ENCODE measurements at regions not wholly inside any gene's neighbourhood (a gene's known extent, or its start where the extent isn't known, plus 50 kb on each side); places are given as distances from the start of the nearest gene placed in this dataset.
"Not testable (repeated sequence)": the region's sequence is repeated elsewhere in the genome, so short reads cannot be mapped to it uniquely, and the experiment has no call there.

DNA sequence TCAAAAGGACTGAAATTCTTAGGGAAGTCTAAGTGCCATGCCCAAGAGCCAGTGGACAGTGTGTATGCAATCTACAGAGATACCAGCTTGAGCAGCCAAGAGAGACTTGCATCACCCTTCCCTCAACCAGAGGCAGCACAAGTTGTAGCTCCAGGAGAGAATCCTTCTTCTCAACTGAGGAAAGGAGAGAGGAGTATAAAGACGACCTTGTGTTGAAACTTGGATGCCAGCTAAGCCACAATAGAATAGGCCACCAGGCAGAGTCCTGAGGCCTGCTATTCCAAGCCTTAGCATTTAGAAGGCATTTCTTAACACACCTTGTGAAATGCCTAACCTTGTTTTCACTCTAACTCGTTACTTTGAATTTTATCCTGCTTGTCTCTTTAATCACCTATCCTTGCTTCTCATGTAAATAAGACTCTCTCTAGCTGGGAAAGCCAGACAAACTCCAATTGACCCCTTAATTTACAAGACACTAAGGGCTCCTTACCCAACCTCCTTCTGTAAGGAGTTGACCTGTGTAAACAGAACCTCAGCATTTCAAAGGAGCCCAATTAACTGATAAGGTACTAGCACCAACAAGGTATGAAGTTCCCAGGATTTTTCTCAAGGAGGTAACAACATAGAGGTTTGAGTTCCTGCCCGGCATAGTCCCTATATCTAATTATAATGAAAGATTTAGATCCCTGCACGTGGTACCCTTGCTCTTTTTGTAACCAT is 738.8 kb downstream of the AMY1C start:
- DNase-seq = no peak

GRCh38 chr1:104526158-104526795 is 776.6 kb downstream of the AMY1C start:
- DNase-seq = no peak

- DNase-seq = no peak
Measured at GRCh38 chr1:104531990-104532389, 782.3 kb downstream of the AMY1C start.

GRCh38 chr1:104574620-104575019 is 824.9 kb downstream of the AMY1C start:
- no peak for DNase-seq

GRCh38 chr1:104592926-104593325 is 843.2 kb downstream of the AMY1C start:
- DNase-seq = no peak

DNA sequence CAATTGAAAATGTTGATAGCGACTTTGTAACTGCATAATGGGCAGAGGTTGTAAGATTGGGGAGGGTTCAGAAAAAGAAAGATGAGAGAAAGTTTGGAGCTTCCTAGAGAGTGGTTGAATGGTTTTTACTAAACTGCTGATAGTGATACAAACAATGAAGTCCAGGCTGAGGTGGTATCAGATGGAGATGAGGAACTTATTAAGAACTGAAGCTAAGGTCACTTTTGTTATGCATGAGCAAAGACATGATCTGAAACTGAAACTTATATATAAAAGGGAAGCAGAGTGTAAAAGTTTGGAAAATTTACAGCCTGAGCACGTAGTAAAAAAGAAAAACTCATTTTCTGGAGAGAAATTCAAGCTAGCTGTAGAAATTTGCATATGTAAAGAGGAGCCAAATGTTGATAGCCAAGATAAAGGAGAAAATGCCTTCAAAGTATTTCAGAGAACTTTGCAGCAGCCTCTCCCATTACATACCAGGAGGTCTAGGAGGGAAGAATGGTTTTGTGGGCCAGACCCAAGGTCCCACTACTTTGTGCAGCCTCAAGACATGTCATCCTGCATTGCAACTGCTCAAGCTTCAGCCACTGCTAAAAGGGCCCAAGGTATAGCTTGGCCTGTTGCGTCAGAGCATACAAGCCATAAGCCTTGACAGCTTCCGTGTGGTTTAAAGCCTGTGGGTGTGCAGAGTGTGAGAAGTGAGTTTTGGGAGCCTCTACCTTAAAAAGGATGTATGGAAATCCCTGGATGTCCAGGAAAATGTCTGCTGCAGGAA is 843.9 kb downstream of the AMY1C start:
- DNase-seq = no peak

DNA sequence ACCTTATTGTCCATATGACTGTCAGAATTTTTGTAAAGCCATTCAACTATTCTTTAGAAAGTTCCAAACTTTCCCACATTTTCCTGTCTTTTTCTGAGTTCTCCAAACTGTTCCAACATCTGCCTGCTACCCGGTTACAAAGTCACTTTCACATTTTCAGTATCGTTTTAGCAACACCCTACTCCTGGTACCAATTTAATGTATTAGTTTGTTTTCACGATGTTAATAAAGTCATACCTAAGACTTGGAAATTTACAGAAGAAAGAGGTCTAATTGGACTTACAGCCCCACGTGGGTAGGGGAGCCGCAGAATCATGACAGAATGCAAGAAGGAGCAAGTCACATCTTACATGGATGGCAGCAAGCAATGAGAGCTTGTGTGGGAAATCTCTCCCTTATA is 867.8 kb downstream of the AMY1C start:
- DNase-seq = no peak

DNA sequence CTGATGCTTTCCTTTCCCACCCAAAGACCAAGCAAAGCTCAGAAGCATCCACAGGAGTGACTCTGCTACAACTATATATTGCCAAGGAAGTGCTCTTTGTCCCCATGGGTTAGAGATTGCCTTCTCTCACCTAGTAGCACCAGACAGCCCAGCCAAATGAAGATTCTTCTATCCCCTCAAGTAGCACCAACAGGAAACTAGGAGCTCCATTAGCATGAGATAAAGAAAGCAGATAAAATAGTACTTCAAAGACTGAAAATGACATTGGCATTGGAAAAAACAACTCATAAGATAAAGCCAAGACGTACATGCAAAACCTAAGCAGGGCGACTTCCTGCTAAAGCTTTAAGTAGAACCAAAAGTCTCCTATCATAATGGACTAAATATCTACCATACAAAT is 871.5 kb downstream of the AMY1C start:
- no peak for DNase-seq

- DNase-seq = no peak
Measured at GRCh38 chr1:104624538-104624937, 874.8 kb downstream of the AMY1C start.

- DNase-seq = no peak
Measured at GRCh38 chr1:104629589-104629988, 879.9 kb downstream of the AMY1C start.

GRCh38 chr1:104630567-104631149 is 881.0 kb downstream of the AMY1C start:
- no peak for DNase-seq

DNA sequence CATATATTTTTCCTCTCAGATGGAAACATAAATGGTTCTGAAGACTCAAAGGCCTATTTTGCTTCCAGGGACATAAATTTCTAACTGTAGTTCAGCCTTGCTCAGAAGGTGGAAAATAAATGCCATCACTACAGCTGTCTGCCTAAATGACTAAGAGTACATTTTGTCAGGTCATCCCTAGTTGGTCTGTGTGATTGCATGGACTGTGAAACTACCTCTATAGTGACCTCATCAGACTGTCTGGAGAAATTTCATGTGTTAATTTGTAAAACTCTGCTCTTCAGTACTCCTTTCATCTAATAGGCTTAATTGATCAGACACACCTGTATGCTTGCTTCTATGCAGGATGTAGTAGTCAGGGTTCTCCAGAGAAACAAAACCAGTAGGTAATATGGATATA is 886.9 kb downstream of the AMY1C start:
- no peak for DNase-seq

DNA sequence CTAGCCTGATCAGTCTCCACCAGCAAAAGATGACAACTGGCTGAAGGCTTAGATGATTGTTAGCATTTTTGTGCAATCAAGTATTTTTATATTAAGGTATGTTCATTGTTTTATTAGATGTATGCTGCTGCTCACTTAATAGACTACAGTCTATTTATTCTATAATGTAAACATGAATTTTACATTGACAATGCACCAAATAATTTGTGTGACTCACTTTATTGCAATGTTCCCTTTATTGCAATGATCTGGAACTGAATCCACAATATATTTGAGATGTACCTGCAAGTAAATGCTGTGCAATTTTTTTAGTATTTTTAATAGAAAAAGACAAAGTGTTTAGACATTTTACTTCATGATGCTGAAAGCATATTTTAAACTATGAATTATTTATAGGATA is 896.5 kb downstream of the AMY1C start:
- DNase-seq = no peak

- no peak for DNase-seq
Measured at GRCh38 chr1:104648269-104648691, 898.6 kb downstream of the AMY1C start.

DNA sequence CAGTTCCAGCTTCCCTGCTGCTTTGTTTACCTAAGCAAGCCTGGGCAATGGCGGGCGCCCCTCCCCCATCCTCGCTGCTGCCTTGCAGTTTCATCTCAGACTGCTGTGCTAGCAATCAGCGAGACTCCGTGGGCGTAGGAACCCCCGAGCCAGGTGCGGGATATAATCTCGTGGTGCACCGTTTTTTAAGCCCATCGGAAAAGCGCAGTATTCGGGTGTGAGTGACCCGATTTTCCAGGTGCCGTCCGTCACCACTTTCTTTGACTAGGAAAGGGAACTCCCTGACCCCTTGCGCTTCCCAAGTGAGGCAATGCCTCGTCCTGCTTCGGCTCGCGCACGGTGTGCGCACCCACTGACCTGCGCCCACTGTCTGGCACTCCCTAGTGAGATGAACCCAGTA is 914.7 kb downstream of the AMY1C start:
- DNase-seq = not testable (repeated sequence)

- no peak for DNase-seq
Measured at GRCh38 chr1:104665300-104665699, 915.6 kb downstream of the AMY1C start.

DNA sequence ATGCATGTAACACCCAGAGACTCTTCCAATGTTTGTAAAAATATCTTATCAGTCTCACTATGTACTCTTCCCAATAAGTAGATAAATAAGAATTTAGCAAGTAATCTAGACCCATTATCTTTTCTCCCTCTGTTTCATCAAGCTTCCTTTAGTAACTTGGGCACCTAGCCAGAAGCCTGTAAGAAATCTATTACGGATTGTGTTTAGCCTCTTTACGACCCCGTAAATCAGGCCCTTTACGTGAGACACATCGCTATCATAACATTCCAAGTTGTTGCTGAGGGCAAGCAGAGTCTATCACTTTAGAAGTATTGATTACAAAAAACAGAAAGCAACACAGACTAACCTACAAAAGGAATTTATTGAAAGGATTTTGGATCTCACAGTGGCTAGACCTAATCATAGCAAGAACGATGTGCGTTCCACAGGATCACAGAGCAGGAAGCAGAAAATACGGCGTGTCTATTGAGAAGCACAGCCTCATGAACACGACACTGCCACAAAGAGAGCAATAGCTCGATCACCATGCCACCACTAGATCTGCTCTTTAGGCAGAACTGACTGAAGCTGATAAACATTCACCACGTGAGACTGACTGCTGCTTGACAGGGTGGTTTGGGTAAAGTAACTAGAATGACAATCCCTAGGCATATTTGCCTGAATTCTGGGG is 922.1 kb downstream of the AMY1C start:
- DNase-seq = no peak

DNA sequence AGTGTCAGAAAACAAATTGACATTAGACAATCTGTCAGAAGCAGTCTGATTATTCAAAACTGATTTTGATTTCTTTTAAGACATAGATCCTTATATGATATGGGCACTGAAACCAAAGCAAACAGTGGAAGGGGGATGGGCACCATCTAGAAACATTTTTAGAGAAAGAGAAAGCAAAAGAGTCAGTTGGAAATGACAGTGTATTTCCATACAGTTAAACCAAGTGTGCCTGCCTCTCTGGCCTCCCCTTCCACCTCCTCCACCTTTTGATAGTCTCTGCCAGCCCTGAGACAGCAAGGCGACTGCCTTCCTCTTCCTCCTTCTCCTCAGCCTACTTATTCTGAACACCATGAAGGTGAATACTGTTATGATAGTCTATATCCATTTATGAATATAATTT is 949.7 kb downstream of the AMY1C start:
- DNase-seq = no peak

DNA sequence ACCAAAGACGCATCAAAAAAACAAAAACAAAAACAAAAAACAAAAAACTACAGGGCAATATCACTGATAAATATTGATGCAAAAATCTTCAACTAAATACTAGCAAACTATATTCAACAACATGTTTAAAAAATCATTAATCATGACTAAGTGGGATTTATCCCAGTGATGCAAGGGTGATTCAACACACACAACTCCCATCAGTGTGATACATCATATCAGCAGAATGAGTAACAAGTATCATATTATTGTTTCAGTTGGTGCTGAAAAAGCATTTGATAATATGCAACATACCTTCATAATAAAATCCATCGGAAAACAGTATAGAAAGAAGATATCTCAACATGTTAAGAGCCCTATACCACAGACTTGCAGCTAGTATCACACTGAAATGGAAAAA is 953.0 kb downstream of the AMY1C start:
- no peak for DNase-seq

- no peak for DNase-seq
Measured at GRCh38 chr1:104706631-104707147, 957.0 kb downstream of the AMY1C start.

GRCh38 chr1:104718752-104719151 is 969.1 kb downstream of the AMY1C start:
- DNase-seq = no peak

DNA sequence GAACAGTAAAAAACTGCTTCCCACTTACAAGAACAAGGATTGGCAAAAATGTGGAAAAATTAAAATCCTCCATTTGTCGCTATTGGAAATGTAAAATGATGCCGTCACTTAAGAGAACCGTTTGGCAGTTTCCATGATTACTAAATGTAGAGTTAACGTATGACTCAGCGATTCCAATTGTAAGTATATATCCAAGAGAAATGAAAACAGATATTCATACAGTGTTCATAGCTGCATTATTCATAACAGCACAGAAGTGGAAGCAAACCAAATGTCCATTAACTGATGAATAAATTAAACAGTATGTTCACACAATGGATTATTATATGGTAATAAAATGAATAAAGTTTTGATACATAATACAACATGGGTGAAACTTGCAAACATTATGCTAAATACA is 971.0 kb downstream of the AMY1C start:
- DNase-seq = no peak

DNA sequence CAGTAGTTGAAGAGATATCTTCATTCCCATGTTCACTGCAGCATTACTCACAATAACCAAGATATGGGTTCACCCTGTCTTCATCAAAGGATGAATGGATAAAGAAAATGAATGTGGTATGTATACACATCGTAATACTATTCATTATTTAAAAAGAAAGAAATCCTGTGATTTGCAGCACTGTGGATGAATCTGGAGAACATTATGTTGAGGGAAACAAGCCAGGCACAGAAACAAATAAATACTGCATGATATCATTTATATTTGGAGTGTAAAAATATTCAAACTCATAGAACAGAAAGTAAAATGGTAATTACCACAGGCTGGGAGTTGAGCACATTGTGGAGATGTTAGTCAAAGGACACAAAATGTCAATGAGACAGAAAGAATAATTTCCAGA is 977.2 kb downstream of the AMY1C start:
- DNase-seq = no peak
